NCI-H82 treated with DMSO at 0.1 percent for 48 hours (cell line): ENCODE measurements at regions not wholly inside any gene's neighbourhood (a gene's known extent, or its start where the extent isn't known, plus 50 kb on each side); places are given as distances from the start of the nearest gene placed in this dataset.
A peak's percentile ranks its signal among the peaks of the same experiment; 100 is the strongest.

Experiments
- DNase-seq: peaks from one replicate; lab custom pipeline; 2025; ENCODE audit not compliant: unreplicated experiment; lab: John Stamatoyannopoulos, UW

- no peak for DNase-seq
Observed at GRCh38 chr2:29974086-29974485, 52.7 kb upstream of the ALK start.

GRCh38 chr2:29977284-29977683, 55.9 kb upstream of the ALK start:
- no peak for DNase-seq

GRCh38 chr2:29981402-29981801, 60.0 kb upstream of the ALK start:
- no peak for DNase-seq

GRCh38 chr2:29983308-29983707, 61.9 kb upstream of the ALK start:
- DNase-seq, result no peak

DNA sequence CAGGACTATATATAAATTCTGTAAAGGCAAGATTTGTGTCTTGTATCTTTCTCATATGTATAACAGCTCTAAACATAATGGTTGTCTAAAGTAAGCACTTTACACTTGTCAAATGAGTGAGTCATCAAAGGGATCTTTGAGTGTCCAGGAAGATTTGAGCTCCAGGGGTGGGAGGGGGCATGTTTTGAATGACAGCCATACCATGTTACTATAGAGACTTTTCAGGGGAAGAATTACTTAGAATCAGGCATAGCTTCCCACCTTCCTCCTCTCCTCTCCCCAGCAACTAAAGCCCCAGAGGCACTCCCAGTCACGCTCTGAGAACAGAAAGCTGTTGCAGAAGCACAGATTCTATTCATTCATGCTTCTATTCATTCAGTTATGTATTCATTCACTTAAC, 65.8 kb upstream of the ALK start:
- DNase-seq, result no peak

DNA sequence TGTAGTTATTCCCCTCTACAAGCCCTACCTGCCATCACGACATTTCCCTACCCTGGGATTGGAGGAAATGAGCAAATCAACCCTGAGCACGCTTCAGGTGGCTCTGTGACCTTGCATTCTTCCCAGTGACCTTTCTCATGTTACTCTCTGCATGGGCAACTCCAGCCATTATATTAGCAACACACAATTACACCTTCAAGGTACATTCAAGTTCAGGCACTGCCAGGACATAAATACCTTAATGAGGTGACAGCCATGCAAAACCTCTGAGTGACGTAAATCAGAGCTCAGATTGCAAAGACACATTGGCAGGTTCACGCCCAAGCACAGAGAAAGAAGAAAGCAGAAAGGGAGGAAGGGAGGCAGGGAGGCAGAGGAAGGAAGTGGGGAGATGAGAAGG, 68.7 kb upstream of the ALK start:
- DNase-seq, result no peak

GRCh38 chr2:29991086-29991485, 69.7 kb upstream of the ALK start:
- no peak for DNase-seq

- no peak for DNase-seq
Observed at GRCh38 chr2:29995241-29995640, 73.9 kb upstream of the ALK start.

GRCh38 chr2:30003128-30003527, 81.7 kb upstream of the ALK start:
- DNase-seq, result no peak

GRCh38 chr2:30022444-30023071, 101.2 kb upstream of the ALK start:
- no peak for DNase-seq

DNA sequence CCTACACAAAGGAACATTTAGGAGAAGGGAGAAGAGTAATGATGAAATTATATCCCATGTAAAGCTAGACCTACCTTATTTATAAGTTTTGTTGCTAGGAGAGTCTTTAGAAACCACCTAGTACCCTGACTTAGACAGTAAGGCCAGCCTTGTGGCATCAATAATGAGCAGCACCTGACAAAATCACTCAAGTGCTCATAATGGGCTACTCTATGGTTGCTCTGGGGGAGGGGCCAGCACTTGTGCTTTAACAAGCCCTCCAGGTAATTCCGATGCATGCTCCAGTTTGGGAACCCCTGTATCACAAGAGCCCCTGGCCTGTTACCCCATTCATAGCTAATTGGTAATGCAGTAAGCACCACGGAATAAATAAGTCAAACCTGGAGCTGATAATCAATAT, 102.9 kb upstream of the ALK start:
- no peak for DNase-seq

DNA sequence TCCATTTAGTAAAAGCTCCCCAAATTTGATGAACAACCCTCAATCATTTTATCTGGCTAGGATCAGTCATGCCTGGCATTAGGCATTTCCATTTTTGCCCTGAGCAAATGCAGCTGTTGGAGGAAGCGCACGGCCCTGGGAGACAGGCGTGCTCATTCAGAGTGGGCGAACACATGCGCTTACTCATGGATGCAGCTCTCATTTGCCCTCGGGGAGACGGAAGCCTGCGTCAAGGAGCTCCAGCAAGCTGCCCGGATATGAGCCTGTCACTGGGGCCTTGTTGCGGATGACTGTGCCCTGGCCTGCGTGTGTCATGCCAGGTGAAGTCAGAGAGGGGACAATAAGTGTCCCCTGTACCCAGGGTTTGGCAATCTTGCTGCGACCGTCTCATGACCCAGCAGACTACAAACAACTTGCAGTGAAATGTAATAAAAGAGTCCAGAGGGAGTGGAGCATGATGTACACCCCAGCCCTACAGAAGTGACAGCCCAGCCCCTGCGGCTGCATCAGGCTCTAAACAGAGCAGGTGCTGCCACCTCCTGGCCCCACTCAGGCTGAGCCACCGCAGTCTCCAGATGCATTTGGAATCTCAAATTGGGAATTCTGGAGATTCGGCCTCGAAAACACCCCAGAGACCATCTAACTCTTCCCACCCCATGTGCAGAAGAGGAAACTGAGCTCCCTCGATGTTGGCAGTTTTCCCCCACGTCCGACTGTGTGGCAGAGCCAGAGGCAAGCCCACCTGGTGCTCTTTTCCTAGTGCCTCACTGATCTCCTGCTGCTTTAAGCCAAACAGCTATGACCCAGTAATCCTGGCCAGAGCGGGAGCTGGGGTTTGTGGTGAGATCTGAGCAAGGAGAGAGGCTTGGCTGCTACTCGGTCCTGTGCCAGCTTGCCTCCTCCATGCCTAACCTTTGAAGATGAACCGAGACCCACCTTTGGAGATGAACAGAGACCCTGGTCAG, 105.0 kb upstream of the ALK start:
- DNase-seq, result peak; percentile 18

DNA sequence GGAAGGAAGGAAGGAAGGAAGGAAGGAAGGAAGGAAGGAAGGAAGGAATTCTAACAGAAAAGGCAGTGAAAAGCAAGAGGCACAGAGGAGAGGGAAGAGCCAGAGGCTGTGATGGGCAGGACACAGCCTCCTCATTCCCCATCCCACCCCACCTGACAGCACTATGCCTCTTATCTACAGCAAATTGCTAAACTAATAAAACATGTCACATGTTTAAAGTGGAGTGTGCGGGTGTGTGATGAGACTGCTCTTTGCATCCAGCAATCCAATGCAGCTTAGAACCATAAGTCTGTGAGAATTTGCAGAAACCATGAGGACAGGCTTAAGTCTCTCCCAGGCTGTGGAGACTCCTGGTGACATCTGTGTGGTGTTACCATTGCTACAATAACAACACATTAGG, 108.4 kb upstream of the ALK start:
- DNase-seq, result no peak

DNA sequence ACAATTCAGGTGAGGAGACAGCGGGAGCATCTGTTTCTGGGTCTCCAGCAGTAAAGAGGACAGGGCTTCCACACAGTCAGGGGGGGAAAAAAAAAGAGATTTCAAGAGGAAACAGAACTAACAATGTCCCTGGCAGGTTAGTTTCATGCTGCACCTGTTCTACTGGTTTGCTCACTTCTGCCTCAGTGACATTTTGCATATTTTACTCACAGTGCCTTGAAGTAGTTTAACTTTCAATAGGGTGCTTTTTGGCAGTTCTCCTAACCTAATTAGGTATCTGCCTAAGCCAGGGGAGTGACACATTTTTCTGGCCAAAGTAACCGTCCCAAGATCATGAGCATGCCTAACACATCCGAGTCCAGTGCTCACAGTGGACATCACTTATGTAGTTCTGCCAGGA, 109.0 kb upstream of the ALK start:
- no peak for DNase-seq

DNA sequence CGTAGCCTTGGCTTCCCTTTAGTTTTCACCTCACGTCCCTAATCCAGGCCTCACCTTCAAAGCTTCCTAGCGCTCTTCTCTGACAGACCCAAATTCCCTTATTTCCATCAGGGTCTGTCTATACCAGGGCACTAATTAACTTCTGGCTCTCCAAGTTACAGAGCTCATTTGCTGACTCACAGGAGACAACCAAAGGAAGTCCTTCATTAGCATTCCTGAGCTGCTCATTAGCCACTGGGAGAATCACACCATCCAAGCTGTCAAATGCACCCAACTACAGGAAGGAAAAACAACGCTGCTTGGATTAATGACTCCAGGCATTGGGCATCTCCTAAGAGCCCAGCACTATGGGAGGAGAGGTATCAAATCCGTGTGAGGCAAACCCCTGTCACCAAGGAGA, 109.8 kb upstream of the ALK start:
- DNase-seq, result no peak

DNA sequence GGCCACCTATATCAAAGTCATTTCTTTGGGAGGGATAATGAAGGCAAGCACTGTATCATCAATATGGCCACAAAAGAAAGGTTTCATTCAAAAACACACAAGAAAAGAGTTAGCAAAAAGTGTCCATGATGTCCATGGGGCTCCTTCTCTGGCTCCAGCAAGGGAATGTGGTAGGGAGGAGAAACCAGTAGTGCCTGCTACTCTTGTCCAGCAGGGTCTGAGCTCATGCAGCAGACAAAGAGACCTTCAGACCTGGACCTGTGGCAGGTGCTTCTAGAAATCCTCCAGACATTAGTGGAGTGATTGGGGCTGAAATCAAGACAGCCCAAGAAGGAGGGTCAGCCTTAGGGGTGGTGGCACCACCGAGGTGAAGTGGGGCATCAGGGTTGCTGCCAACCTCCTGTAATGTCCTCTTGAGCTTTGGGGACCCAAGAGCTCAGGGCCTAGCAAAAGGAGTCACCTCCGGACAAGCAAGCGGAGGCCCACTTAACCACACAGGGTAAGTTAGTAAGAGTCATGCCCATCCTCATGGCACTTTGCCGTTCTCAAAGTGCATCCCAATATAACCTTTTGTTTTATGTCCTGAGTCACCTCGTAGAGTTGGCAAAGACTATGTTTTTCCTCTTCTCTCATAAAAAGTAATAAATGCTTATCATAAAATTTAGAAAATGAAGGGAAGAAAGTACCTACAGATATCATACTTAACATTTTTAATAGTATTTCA, 112.6 kb upstream of the YPEL5 start:
- DNase-seq, result no peak

DNA sequence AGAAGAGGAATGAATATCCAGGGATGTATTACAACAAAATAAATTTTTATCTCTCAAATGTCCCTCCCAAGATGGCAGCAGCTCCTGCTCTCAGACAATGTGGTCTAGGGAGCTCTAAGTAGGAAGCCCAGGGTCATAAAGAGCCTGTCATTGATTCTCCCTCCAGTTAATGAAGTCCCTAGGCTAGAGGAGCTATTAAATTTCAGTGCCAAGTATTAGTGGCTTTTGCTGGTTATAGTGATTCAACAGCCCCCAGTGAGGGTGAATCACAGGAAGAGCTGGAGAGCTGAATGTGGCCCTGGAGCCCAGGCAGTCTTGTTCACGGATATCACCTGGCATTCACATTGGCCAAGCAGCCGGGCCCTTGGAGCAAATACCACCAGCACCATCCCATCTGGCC, 109.8 kb upstream of the YPEL5 start:
- DNase-seq, result no peak

GRCh38 chr2:30038419-30038818, 108.4 kb upstream of the YPEL5 start:
- no peak for DNase-seq

DNA sequence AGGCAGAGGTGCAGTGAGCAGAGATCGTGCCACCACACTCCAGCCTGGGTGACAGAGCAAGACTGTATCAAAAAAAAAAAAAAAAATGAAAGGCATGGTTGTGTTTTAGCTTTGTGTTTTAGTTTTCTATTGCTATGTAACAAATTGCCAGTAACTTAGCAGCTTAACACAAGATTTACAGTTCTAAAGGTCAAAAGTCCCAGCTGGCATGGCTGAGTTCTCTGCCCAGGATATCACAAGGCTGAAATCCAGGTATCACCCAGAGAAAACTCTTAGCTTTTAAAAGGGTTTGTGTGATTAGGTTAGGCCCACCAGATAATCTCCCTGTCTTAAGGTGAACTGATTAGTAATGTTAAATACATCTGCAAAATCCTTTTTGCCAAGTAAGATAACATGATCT, 107.7 kb upstream of the YPEL5 start:
- peak; percentile 94 for DNase-seq

DNA sequence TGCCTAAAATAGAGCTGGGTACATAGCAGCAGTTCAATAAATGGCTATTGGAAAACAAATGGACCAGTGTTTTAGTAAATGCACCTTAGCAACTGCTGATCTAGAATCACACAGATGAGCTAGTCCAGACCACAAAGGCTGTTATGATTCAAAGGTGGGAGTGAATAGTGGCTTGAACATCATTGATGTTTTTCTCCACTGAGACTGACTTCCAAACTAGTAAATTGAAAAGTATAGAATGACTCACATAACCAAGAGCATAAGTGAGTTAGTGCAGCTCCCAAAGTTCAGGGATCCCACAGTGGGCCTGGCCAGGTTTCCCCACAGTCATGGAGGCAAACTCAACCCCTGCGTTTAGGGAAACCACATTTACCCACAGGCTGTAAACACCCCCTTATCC, 106.7 kb upstream of the YPEL5 start:
- no peak for DNase-seq

- DNase-seq, result peak; percentile 60
Observed at GRCh38 chr2:30041884-30042283, 104.9 kb upstream of the YPEL5 start.

DNA sequence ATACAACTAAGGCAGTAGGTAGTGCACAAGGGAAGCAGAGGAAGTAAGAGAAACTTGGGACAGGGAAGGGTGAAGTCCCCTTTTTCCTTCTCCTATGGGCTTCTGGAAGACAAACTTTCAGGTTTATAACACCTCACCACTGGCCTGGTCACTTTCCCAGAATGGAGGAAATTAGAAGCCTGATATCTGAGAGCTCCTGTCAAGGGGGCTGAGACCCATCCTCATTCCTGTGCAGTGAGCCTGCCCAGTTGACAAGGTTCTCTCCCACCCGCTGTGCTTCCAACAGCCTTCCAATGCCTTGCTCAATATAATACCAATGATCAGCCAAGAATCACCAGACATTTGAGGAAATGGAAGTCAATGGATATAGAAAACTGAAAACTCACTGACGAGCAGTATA, 100.4 kb upstream of the YPEL5 start:
- no peak for DNase-seq
